Limb (tissue), 2 donors: ENCODE measurements at regions not wholly inside any gene's neighbourhood (a gene's known extent, or its start where the extent isn't known, plus 50 kb on each side); places are given as distances from the start of the nearest gene placed in this dataset.
"Not testable (repeated sequence)": the region's sequence is repeated elsewhere in the genome, so short reads cannot be mapped to it uniquely, and the experiment has no call there.

Experiments
- DNase-seq, 2 donors: peaks; one replicate each; pipeline ENCODE4 v3.0.0-alpha.2; 2016; ENCODE audit errors: extremely low spot score in 2 of 2

- no peak for DNase-seq
These were observed 393.4 kb upstream of the SORCS1 start for GRCh38 chr10:107557916-107558315.

GRCh38 chr10:107554333-107554732 is 389.8 kb upstream of the SORCS1 start:
- no peak for DNase-seq

- DNase-seq = no peak
These were observed 389.0 kb upstream of the SORCS1 start for GRCh38 chr10:107553470-107553869.

GRCh38 chr10:107552963-107553362 is 388.5 kb upstream of the SORCS1 start:
- DNase-seq = no peak

GRCh38 chr10:107548301-107548700 is 383.8 kb upstream of the SORCS1 start:
- no peak for DNase-seq

- DNase-seq = no peak
These were observed 382.5 kb upstream of the SORCS1 start for GRCh38 chr10:107546986-107547385.

- no peak for DNase-seq
These were observed 381.8 kb upstream of the SORCS1 start for GRCh38 chr10:107546284-107546683.

GRCh38 chr10:107545717-107546116 is 381.2 kb upstream of the SORCS1 start:
- no peak for DNase-seq

GRCh38 chr10:107544706-107545520 is 380.4 kb upstream of the SORCS1 start:
- no peak for DNase-seq

- DNase-seq = no peak
These were observed 378.1 kb upstream of the SORCS1 start for GRCh38 chr10:107542607-107543006.

GRCh38 chr10:107542016-107542415 is 377.5 kb upstream of the SORCS1 start:
- no peak for DNase-seq

- DNase-seq = no peak
These were observed 376.5 kb upstream of the SORCS1 start for GRCh38 chr10:107540981-107541380.

- DNase-seq = no peak
These were observed 364.8 kb upstream of the SORCS1 start for GRCh38 chr10:107529350-107529749.

- DNase-seq = no peak
These were observed 355.8 kb upstream of the SORCS1 start for GRCh38 chr10:107520348-107520747.

- DNase-seq = no peak
These were observed 353.3 kb upstream of the SORCS1 start for GRCh38 chr10:107517811-107518210.

- DNase-seq = no peak
These were observed 351.8 kb upstream of the SORCS1 start for GRCh38 chr10:107516349-107516748.

- DNase-seq = not testable (repeated sequence)
These were observed 339.5 kb upstream of the SORCS1 start for GRCh38 chr10:107504011-107504410.

GRCh38 chr10:107502229-107502985 is 337.9 kb upstream of the SORCS1 start:
- no peak for DNase-seq

- DNase-seq = no peak
These were observed 334.5 kb upstream of the SORCS1 start for GRCh38 chr10:107498983-107499382.

GRCh38 chr10:107497024-107497423 is 332.5 kb upstream of the SORCS1 start:
- DNase-seq = no peak

GRCh38 chr10:107496594-107496993 is 332.1 kb upstream of the SORCS1 start:
- DNase-seq = no peak

GRCh38 chr10:107492389-107492788 is 327.9 kb upstream of the SORCS1 start:
- DNase-seq = no peak

- no peak for DNase-seq
These were observed 325.9 kb upstream of the SORCS1 start for GRCh38 chr10:107490389-107490788.
